Gastroesophageal sphincter (tissue), 3 donors: ENCODE measurements at regions not wholly inside any gene's neighbourhood (a gene's known extent, or its start where the extent isn't known, plus 50 kb on each side); places are given as distances from the start of the nearest gene placed in this dataset.

ENCODE experiments used
- EP300 ChIP-seq: sonication (generic); formaldehyde crosslinking; IDR thresholded peaks from one replicate; pipeline ENCODE4 v1.6.1; 2017; ENCODE audit warnings: antibody characterized with exemption, mild to moderate bottlenecking
- TF ChIP-seq, protein P1 (sequence below), 4 experiments: fragments of 200-600 bp in 2 of 4; fragments of 450-650 bp in 2 of 4; sonication (generic) in 1 of 4; IDR thresholded peaks; one replicate each; pipeline ENCODE4 v1.5.1; 2017 to 2019; ENCODE audit warnings: antibody characterized with exemption in 4 of 4, mild to moderate bottlenecking in 2 of 4, moderate library complexity in 2 of 4

DNA sequence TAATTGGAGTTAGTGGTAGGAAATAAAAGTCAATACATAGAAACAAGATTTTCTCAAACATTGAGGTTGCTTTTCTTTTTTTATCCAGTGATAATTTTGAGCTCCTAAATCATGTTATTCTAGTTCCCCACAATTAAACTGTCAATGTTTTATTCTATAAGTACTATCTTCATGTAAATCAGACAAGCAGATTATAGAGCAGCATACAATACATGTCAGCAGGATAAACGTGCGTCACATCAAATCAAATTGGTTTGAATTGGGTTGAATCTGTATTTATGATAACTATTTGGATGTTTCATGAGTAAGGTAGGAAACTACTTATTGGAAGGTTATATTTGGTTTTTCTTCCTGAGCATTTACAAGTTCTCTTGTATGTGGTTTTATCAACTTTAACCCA, 2028.7 kb downstream of the NCAM2 start:
- no peak for TF ChIP-seq EP300
- TF ChIP-seq, protein P1, sequence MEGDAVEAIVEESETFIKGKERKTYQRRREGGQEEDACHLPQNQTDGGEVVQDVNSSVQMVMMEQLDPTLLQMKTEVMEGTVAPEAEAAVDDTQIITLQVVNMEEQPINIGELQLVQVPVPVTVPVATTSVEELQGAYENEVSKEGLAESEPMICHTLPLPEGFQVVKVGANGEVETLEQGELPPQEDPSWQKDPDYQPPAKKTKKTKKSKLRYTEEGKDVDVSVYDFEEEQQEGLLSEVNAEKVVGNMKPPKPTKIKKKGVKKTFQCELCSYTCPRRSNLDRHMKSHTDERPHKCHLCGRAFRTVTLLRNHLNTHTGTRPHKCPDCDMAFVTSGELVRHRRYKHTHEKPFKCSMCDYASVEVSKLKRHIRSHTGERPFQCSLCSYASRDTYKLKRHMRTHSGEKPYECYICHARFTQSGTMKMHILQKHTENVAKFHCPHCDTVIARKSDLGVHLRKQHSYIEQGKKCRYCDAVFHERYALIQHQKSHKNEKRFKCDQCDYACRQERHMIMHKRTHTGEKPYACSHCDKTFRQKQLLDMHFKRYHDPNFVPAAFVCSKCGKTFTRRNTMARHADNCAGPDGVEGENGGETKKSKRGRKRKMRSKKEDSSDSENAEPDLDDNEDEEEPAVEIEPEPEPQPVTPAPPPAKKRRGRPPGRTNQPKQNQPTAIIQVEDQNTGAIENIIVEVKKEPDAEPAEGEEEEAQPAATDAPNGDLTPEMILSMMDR (IDR thresholded peaks at IDR 0.05) = no peak
